ENCODE measurements at regions not wholly inside any gene's neighbourhood (a gene's known extent, or its start where the extent isn't known, plus 50 kb on each side); places are given as distances from the start of the nearest gene placed in this dataset.

DNA sequence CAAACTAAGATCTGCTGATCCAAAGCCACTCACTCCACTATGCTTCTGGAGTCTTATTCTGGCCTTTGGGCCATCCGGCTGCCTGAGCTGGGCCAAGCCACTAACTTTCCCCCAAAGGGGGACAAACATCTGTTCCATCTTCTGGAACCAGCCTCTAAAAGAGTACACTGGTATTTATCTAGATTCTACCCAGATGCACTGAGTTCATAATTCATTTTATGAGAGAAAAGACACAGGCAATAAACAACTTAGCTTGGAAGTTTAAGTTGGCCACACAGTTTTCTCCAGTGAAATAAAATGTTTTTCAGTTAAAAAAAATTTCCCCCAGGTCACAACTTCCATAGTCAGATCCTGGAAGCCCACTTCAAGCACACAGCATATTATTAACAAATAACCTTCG lies 80.1 kb upstream of the ARHGEF3 start (continued):
- TF ChIP-seq, protein P1, sequence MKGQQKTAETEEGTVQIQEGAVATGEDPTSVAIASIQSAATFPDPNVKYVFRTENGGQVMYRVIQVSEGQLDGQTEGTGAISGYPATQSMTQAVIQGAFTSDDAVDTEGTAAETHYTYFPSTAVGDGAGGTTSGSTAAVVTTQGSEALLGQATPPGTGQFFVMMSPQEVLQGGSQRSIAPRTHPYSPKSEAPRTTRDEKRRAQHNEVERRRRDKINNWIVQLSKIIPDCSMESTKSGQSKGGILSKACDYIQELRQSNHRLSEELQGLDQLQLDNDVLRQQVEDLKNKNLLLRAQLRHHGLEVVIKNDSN (CRISPR knock-in tag; IDR thresholded peaks at IDR 0.05), result no peak
- TF ChIP-seq, protein P2, sequence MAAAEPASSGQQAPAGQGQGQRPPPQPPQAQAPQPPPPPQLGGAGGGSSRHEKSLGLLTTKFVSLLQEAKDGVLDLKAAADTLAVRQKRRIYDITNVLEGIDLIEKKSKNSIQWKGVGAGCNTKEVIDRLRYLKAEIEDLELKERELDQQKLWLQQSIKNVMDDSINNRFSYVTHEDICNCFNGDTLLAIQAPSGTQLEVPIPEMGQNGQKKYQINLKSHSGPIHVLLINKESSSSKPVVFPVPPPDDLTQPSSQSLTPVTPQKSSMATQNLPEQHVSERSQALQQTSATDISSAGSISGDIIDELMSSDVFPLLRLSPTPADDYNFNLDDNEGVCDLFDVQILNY (CRISPR knock-in tag; IDR thresholded peaks at IDR 0.05), result no peak
- TF ChIP-seq, protein P3, sequence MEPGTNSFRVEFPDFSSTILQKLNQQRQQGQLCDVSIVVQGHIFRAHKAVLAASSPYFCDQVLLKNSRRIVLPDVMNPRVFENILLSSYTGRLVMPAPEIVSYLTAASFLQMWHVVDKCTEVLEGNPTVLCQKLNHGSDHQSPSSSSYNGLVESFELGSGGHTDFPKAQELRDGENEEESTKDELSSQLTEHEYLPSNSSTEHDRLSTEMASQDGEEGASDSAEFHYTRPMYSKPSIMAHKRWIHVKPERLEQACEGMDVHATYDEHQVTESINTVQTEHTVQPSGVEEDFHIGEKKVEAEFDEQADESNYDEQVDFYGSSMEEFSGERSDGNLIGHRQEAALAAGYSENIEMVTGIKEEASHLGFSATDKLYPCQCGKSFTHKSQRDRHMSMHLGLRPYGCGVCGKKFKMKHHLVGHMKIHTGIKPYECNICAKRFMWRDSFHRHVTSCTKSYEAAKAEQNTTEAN (CRISPR knock-in tag; IDR thresholded peaks at IDR 0.05), result no peak
- no peak for TF ChIP-seq ERG (CRISPR knock-in tag; IDR thresholded peaks at IDR 0.05)

- ATAC-seq, result no peak
- H3K27me3 Mint-ChIP-seq (ENCODE audit: low read depth), result no peaks in the 10 kb centered on the region
Observed at GRCh38 chr3:56880720-56881575, 79.2 kb upstream of the ARHGEF3 start.

More at GRCh38 chr3:56880720-56881575, 79.2 kb upstream of the ARHGEF3 start:
- Mint-ChIP-seq H3K9me3 (peaks cover 9% of the 10 kb centered on the region; the same call in 1 of the 2 replicates), H3K27ac (no peak overlapping the region), H3K4me3 (no peak overlapping the region), H3K4me1 (peaks cover 19% of the 10 kb centered on the region), H3K36me3 (no peaks in the 10 kb centered on the region)
- ChIA-PET POLR2A (no interaction called here), CTCF (interaction anchor here (0.9 kb wide), 1 partner anchor 83 kb away, joined by 4 read pairs; no protein-coding TSS in a partner anchor)
- TF ChIP-seq TEAD1 (CRISPR knock-in tag; IDR thresholded peaks at IDR 0.05) (no peak), ZNF138 (CRISPR knock-in tag; conservative IDR thresholded peaks at IDR 0.05) (no peak), SMAD3 (CRISPR knock-in tag; IDR thresholded peaks at IDR 0.05; ENCODE audit: borderline replicate concordance) (no peak), MXD4 (CRISPR knock-in tag; IDR thresholded peaks at IDR 0.05; ENCODE audit: borderline replicate concordance) (no peak), KAT7 (CRISPR knock-in tag; IDR thresholded peaks at IDR 0.05; ENCODE audit: borderline replicate concordance) (no peak), PRDM15 (CRISPR knock-in tag; IDR thresholded peaks at IDR 0.05) (no peak), ZNF263 (CRISPR knock-in tag; IDR thresholded peaks at IDR 0.05; ENCODE audit: low read depth) (no peak)
- TF ChIP-seq, protein P4, sequence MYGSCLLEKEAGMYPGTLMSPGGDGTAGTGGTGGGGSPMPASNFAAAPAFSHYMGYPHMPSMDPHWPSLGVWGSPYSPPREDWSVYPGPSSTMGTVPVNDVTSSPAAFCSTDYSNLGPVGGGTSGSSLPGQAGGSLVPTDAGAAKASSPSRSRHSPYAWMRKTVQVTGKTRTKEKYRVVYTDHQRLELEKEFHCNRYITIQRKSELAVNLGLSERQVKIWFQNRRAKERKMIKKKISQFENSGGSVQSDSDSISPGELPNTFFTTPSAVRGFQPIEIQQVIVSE (CRISPR knock-in tag; IDR thresholded peaks at IDR 0.05; ENCODE audit: borderline replicate concordance), result no peak
- TF ChIP-seq, protein P5, sequence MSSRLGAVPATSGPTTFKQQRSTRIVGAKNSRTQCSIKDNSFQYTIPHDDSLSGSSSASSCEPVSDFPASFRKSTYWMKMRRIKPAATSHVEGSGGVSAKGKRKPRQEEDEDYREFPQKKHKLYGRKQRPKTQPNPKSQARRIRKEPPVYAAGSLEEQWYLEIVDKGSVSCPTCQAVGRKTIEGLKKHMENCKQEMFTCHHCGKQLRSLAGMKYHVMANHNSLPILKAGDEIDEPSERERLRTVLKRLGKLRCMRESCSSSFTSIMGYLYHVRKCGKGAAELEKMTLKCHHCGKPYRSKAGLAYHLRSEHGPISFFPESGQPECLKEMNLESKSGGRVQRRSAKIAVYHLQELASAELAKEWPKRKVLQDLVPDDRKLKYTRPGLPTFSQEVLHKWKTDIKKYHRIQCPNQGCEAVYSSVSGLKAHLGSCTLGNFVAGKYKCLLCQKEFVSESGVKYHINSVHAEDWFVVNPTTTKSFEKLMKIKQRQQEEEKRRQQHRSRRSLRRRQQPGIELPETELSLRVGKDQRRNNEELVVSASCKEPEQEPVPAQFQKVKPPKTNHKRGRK (CRISPR knock-in tag; IDR thresholded peaks at IDR 0.05; ENCODE audit: borderline replicate concordance), result no peak
- TF ChIP-seq, protein P6, sequence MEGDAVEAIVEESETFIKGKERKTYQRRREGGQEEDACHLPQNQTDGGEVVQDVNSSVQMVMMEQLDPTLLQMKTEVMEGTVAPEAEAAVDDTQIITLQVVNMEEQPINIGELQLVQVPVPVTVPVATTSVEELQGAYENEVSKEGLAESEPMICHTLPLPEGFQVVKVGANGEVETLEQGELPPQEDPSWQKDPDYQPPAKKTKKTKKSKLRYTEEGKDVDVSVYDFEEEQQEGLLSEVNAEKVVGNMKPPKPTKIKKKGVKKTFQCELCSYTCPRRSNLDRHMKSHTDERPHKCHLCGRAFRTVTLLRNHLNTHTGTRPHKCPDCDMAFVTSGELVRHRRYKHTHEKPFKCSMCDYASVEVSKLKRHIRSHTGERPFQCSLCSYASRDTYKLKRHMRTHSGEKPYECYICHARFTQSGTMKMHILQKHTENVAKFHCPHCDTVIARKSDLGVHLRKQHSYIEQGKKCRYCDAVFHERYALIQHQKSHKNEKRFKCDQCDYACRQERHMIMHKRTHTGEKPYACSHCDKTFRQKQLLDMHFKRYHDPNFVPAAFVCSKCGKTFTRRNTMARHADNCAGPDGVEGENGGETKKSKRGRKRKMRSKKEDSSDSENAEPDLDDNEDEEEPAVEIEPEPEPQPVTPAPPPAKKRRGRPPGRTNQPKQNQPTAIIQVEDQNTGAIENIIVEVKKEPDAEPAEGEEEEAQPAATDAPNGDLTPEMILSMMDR (IDR thresholded peaks at IDR 0.05), result no peak
- TF ChIP-seq, protein P7, sequence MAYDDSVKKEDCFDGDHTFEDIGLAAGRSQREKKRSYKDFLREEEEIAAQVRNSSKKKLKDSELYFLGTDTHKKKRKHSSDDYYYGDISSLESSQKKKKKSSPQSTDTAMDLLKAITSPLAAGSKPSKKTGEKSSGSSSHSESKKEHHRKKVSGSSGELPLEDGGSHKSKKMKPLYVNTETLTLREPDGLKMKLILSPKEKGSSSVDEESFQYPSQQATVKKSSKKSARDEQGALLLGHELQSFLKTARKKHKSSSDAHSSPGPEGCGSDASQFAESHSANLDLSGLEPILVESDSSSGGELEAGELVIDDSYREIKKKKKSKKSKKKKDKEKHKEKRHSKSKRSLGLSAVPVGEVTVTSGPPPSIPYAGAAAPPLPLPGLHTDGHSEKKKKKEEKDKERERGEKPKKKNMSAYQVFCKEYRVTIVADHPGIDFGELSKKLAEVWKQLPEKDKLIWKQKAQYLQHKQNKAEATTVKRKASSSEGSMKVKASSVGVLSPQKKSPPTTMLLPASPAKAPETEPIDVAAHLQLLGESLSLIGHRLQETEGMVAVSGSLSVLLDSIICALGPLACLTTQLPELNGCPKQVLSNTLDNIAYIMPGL (CRISPR knock-in tag; IDR thresholded peaks at IDR 0.05), result no peak
- DNase-seq (ENCODE audit: low spot score), result no peak
